Body of pancreas (tissue), 4 donors: ENCODE measurements at regions not wholly inside any gene's neighbourhood (a gene's known extent, or its start where the extent isn't known, plus 50 kb on each side); places are given as distances from the start of the nearest gene placed in this dataset.
"Not testable (repeated sequence)": the region's sequence is repeated elsewhere in the genome, so short reads cannot be mapped to it uniquely, and the experiment has no call there.

Source experiments
- CTCF ChIP-seq, 7 experiments: fragments of 450-650 bp in 4 of 7; fragments of 200-600 bp in 3 of 7; sonication (generic) in 3 of 7; IDR thresholded peaks; one replicate each; pipeline ENCODE4 v1.5.1; 2016 to 2019; ENCODE audit warnings: antibody characterized with exemption in 7 of 7
- POLR2A ChIP-seq, 3 donors: fragments of 450-650 bp; IDR thresholded peaks; one replicate each; pipeline ENCODE4 v1.6.1; 2016; ENCODE audit warnings: antibody characterized with exemption in 3 of 3, mild to moderate bottlenecking in 2 of 3

DNA sequence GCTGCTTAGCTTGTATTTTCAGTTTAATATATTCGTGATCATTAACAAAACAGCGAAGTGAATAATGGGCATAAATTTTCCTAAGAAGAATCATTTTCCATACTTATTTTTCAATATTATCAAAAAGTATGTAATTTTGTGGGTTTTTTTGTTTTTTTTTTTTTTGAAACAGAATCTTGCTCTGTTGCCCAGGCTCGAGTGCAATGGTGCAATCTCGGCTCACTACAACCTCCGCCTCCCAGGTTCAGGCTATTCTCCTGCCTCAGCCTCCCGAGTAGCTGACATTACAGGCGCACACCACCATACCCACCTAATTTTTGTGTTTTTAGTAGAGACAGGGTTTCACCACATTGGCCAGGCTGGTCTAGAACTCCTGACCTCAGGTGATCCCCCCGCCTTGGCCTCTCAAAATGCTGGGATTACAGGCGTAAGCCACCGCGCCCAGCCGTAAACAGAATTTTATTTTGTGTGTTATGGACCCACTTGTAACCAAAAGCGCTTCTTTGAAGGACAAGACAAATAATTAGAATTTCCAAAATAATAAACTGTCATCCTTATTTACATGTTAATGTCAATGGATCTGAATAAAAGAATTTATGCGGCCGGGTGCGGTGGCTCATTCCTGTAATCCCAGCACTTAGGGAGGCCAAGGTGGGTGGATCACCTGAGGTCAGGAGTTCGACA is 286.5 kb upstream of the MKLN1 start:
- TF ChIP-seq CTCF, POLR2A (IDR thresholded peaks at IDR 0.05): not testable (repeated sequence)
